Stomach smooth muscle (tissue), 2 donors: ENCODE measurements at regions not wholly inside any gene's neighbourhood (a gene's known extent, or its start where the extent isn't known, plus 50 kb on each side); places are given as distances from the start of the nearest gene placed in this dataset.
"Not testable (repeated sequence)": the region's sequence is repeated elsewhere in the genome, so short reads cannot be mapped to it uniquely, and the experiment has no call there.

ENCODE experiments used
- H3K27ac ChIP-seq: one replicate; pipeline ENCODE4 v1.7.0; 2013; ENCODE audit warnings: mild to moderate bottlenecking, low read length, inconsistent platforms
- H3K27me3 ChIP-seq, 2 donors: one replicate each; pipeline ENCODE4 v1.7.0; 2013; ENCODE audit warnings: low read length in 2 of 2; ENCODE audit not compliant: insufficient read depth in 2 of 2, control insufficient read depth in 1 of 2
- H3K36me3 ChIP-seq, 2 donors: one replicate each; pipeline ENCODE4 v1.7.0; 2013; ENCODE audit warnings: low read length in 2 of 2; ENCODE audit not compliant: control insufficient read depth in 2 of 2, insufficient read depth in 2 of 2
- H3K4me1 ChIP-seq: one replicate; pipeline ENCODE4 v1.7.0; 2013; ENCODE audit warnings: low read length; ENCODE audit not compliant: control insufficient read depth, insufficient read depth
- H3K4me3 ChIP-seq, 2 donors: one replicate each; pipeline ENCODE4 v1.7.0; 2013; ENCODE audit warnings: low read length in 2 of 2
- H3K9ac ChIP-seq, 2 donors: one replicate each; pipeline ENCODE4 v1.7.0; 2013; ENCODE audit warnings: low read length in 2 of 2, mild to moderate bottlenecking in 1 of 2
- H3K9me3 ChIP-seq, 2 donors: one replicate each; pipeline ENCODE4 v1.7.0; 2013; ENCODE audit warnings: low read length in 2 of 2; ENCODE audit not compliant: control insufficient read depth in 2 of 2
- donor health status: healthy.
- donor health status: Pancreatic carcinoma.

DNA sequence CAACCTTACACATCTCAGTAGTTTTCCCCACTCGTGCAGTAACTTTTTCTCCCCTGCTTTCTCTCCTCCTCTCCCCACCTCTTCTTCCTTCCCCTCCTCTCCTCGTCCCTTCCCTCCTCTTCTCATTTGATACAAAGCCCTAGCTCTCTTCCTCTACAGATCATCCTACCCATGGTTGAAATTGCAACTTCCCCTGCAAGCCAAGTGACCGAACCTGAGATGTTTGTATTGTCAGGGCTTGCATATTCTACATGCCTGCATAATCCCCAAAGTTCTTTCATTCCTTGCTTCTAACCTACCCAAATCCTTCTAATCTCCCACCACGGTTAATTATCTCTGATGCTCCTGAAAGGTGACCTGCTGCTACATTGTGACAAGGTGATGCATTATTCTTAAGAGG, 408.6 kb upstream of the AMELY start:
- H3K9me3 ChIP-seq, H3K4me1 ChIP-seq, H3K36me3 ChIP-seq, H3K9ac ChIP-seq, H3K27ac ChIP-seq, H3K27me3 ChIP-seq, H3K4me3 ChIP-seq: not testable (repeated sequence)

DNA sequence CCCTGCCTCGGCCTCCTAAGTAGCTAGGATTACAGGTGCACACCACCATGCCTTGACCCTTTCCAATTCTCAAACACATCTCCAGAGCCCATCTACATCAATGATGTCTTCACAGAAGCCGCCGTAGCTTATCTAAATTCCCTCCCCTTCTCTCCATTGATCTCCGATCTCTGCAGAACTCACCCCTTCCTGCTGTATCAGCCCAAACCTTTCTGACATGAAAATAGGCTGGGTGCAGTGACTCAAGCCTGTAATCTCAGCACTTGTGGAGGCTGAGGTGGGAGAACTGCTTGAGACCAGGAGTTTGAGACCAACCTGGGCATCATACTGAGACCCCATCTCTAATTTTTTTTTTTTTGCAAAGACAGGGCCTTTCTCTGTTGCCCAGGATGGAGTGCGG, 406.6 kb upstream of the AMELY start:
- H3K9me3 ChIP-seq: no peaks in the 10 kb centered on the region
- no peak overlapping the region for H3K9ac ChIP-seq
- no peaks in the 10 kb centered on the region for H3K27me3 ChIP-seq
- H3K4me1 ChIP-seq: no peaks in the 10 kb centered on the region
- H3K36me3 ChIP-seq: no peaks in the 10 kb centered on the region
- no peak overlapping the region for H3K4me3 ChIP-seq
- H3K27ac ChIP-seq: no peak overlapping the region

DNA sequence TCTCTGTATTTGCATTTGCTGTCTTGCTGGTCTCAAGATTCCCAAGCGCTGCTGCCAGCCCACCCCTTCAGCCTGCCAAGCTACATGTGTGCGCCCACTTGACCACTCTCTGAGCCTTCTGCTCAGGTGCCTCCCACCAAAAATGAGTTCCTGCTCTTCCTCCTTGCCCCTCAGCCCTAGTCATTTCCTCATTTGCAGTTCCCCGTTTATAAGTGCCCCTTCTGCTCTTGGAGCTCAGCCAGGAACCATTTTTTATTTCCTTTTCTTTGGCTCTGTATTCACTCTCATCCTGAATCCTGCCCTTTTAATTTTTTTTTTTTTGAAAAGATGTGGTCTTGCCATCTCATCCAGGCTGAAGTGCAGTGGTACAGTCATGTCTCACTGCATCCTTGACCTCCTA, 406.0 kb upstream of the AMELY start:
- Histone ChIP-seq H3K4me1 (no peaks in the 10 kb centered on the region), H3K36me3 (no peaks in the 10 kb centered on the region), H3K27me3 (no peaks in the 10 kb centered on the region), H3K9me3 (no peaks in the 10 kb centered on the region), H3K27ac (no peak overlapping the region), H3K4me3 (no peak overlapping the region), H3K9ac (no peak overlapping the region)

DNA sequence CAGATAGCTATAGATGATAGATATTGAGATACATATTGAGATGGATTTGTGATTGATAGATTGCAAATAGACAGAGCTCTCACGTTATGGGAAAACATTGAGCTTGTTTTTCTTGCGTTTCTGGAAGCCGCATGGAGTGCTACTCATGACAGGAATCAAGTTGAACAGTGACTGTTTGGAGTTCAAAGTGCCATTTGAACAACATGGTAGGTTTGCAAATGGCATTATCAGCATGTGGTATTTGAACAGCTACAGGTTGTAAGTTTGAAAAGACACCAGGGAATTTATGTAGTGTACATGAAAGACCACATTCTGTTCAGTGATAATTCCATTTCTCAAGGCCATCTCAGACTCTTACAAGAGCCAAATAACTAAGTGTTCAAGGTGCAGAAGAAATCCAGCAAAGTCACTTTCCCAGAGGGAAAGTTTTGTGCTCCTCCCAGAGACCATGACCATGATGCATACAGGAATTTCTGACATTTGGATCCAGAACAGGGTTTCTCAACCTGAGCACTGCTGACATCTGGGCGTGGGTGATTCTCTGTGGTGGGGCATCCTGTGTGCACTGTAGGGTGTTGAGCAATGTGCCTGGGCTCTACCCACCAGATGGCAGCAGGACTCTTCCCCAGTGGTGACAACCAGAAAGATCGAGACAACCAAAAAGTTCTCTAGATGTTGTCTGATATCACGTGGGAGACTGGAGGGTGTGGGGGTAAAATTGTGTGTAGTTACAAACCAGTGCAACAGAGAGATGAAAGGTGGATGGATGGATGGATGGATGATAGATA, 399.1 kb upstream of the AMELY start:
- H3K9me3 ChIP-seq: no peaks in the 10 kb centered on the region
- H3K27me3 ChIP-seq: no peaks in the 10 kb centered on the region
- no peak overlapping the region for H3K27ac ChIP-seq
- H3K9ac ChIP-seq: no peak overlapping the region
- H3K36me3 ChIP-seq: no peaks in the 10 kb centered on the region
- no peak overlapping the region for H3K4me3 ChIP-seq
- no peaks in the 10 kb centered on the region for H3K4me1 ChIP-seq

DNA sequence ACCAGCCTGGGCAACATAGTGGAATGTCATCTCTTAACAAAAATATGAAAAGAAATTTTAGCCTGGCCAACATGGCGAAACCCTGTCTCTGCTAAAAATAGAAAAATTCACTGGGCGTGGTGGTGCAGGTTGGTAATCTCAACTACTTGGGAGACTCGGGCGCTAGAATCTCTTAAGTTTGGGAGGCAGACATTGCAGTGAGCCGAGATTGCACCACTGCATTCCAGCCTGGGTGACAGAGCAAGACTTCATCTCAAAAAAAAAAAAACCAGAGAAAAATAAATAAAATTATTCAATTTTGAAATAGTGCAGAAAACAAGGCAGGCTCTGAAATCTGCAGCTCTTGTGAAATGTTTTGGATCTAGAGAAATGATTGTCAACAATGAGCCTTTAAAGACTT, 397.3 kb upstream of the AMELY start:
- no peaks in the 10 kb centered on the region for H3K36me3 ChIP-seq
- no peaks in the 10 kb centered on the region for H3K4me1 ChIP-seq
- no peak overlapping the region for H3K4me3 ChIP-seq
- no peaks in the 10 kb centered on the region for H3K27me3 ChIP-seq
- H3K27ac ChIP-seq: no peak overlapping the region
- no peak overlapping the region for H3K9ac ChIP-seq
- no peaks in the 10 kb centered on the region for H3K9me3 ChIP-seq

DNA sequence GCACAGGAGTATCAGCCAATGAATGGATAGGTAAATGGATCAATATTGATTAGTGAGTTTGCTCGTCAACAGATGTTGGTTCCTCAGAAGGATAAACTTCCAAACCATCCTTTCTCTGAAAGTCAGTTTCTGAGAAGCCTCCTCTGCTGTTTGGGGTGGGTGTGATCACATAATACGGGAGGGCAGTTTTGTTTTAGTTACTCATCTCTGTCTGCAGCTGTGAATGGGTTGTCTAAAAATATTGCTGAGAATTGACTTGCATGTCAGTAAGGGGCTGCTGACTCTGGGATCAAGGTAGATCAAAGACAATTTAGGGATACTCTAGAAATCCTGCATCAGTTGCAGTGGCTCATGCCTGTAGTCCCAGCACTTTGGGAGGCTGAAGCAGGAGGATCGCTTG, 390.8 kb upstream of the AMELY start:
- Histone ChIP-seq H3K4me3 (no peak overlapping the region), H3K9ac (no peak overlapping the region), H3K4me1 (no peaks in the 10 kb centered on the region), H3K27ac (no peak overlapping the region), H3K27me3 (no peaks in the 10 kb centered on the region), H3K9me3 (no peaks in the 10 kb centered on the region), H3K36me3 (no peaks in the 10 kb centered on the region)

DNA sequence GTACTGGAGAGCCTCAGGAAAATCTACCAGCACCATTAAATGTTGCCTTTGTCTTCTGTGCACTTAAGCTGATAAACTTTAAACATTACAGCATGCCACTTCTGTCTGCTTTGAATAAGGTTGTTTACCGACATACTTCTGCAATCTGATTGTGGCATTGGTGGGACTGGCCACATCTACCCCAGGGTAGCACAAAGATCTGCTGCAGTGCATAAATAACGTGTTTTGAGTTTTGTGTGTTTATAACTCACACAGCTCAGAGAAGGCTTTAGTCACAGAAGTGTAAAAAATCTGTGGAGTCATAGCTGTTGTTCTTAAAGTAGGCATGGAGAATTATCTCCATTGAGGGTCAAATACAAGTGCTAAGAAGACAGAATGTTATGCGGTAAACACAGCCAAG, 388.4 kb upstream of the AMELY start:
- H3K4me1 ChIP-seq: no peaks in the 10 kb centered on the region
- H3K36me3 ChIP-seq: no peaks in the 10 kb centered on the region
- no peaks in the 10 kb centered on the region for H3K27me3 ChIP-seq
- H3K27ac ChIP-seq: no peak overlapping the region
- H3K9me3 ChIP-seq: no peaks in the 10 kb centered on the region
- no peak overlapping the region for H3K4me3 ChIP-seq
- H3K9ac ChIP-seq: no peak overlapping the region

DNA sequence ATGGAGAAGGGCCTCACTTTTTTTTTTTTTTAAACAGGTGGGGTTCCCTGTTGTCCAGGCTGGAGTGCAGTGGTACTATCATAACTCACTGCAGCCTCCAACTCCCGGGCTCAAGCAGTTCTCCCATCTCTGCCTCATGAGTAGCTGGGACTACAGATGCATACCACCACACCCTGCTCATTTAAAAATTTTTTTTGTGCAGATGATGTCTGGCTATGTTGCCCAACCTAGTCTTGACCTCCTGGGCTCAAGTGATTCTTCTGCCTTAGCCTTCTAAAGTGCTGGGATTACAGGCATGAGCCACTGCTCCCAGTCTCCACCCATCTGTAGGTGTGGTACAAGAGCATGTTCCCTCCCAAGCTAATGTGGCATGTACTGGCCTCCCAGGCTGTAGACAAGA, 380.6 kb upstream of the AMELY start:
- no peak overlapping the region for H3K27ac ChIP-seq
- no peaks in the 10 kb centered on the region for H3K4me1 ChIP-seq
- H3K9me3 ChIP-seq: no peaks in the 10 kb centered on the region
- no peak overlapping the region for H3K9ac ChIP-seq
- H3K36me3 ChIP-seq: no peaks in the 10 kb centered on the region
- no peaks in the 10 kb centered on the region for H3K27me3 ChIP-seq
- no peak overlapping the region for H3K4me3 ChIP-seq

DNA sequence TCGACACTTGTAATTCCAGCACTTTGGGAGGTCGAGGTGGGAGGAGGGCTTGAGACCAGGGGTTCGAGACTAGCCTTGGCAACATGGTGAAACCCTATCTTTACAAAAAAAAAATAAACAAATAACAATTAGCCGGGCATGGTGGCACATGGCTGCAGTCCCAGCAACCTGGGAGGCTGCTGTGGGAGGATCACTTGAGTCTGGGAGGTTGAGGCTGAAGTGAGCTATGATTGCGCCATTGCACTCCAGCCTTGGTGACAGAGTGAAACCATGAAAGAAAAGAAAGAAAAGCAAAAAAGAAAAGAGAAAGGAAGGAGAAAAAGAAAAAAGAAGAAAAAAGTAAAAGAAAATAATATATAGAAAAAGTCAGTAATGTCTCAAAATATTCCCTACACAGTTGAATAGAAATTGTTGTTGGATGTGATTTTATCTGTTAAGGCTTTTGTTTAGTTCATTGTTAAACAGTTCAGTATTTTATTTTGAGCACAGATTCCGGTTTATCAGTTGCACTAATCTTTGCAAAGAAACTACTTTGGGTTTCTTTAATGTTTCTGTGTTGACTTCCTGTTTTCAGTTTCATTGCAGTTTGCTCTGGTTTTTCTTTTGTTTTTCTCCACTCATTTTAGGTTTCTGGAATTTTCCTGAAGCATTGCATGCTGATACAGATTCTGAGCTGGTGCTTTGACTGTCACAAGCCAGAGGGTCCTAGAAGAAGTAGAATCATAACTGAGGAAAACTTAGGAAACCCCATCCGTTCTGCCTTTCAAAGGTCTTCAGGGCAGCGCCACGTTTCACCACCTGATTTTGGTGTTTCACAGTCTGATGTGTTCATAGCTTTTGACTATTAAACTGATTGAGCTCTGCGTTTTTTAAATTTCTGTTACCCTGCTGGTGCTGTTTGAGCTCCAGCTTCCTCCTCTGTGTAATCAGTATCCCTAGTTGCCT, 378.6 kb upstream of the AMELY start:
- no peaks in the 10 kb centered on the region for H3K4me1 ChIP-seq
- no peak overlapping the region for H3K27ac ChIP-seq
- no peak overlapping the region for H3K9ac ChIP-seq
- no peaks in the 10 kb centered on the region for H3K9me3 ChIP-seq
- no peak overlapping the region for H3K4me3 ChIP-seq
- H3K27me3 ChIP-seq: no peaks in the 10 kb centered on the region
- no peaks in the 10 kb centered on the region for H3K36me3 ChIP-seq

DNA sequence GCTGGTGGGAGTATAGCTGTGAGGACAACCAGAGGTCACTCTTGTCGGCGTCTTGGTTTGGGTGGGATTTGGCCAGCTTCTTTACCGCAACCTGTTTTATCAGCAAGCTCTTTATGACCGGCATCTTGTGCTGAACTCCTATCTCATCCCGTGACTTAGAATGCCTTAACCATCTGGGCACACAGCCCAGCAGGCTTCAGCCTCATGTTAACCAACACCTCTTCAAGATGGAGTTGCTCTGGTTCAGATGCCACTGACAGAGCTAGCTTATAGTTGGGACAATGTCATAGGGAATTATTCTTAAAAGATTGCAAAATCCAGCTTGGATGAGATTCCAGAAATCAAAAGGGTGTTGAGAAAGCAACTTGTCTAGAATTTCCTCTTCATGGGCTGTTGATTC, 377.1 kb upstream of the AMELY start:
- Histone ChIP-seq H3K27me3 (no peaks in the 10 kb centered on the region), H3K27ac (no peak overlapping the region), H3K36me3 (no peaks in the 10 kb centered on the region), H3K4me1 (no peaks in the 10 kb centered on the region), H3K9ac (no peak overlapping the region), H3K4me3 (no peak overlapping the region), H3K9me3 (no peaks in the 10 kb centered on the region)

DNA sequence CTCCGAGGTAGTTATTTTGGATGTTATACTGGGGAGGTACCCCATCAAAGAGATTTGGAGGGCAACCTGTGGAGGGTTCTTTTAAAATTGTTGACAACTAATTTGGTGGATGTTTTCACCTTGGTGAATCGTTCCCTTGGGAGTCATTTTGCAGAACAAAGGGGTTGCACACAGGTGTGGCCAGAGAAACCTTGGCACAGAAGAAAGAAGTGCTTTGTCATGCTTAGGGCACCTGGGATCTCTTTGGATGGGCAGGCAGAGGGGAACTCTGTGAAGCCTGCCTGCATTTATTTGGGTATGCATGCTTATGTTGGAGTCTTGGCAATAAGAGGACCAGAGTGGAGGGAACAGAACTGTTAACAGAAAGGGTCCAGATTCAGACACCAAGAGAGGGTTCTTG, 376.4 kb upstream of the AMELY start:
- not testable (repeated sequence) for H3K27ac ChIP-seq, H3K9me3 ChIP-seq, H3K9ac ChIP-seq, H3K27me3 ChIP-seq, H3K4me1 ChIP-seq, H3K4me3 ChIP-seq, H3K36me3 ChIP-seq
